IMR-90 (cell line): ENCODE measurements at regions not wholly inside any gene's neighbourhood (a gene's known extent, or its start where the extent isn't known, plus 50 kb on each side); places are given as distances from the start of the nearest gene placed in this dataset.

Experiments
- ATAC-seq: fragments of 200-7000 bp; cut with Tn5 transposase; 2 replicates; pipeline ENCODE4 v1.9.1; 2020; ENCODE audit warnings: low read depth, mild to moderate bottlenecking, moderate library complexity
- BruUV-seq: library from RNA; stranded (reverse); fragments of 400-500 nt; replicated peaks from 2 replicates; lab custom pipeline; 2021; lab: Mats Ljungman, UMichigan
- CTCF ChIA-PET: fragments of 300-600 bp; formaldehyde crosslinking; extraction: SDS; loops from one replicate; lab custom pipeline; 2021; ENCODE audit warnings: antibody characterized with exemption; lab: Yijun Ruan, JAX
- POLR2A ChIA-PET: fragments of 300-600 bp; sonication (Branson Sonifier 250); formaldehyde crosslinking; loops from one replicate; lab custom pipeline; 2022; ENCODE audit warnings: antibody characterized with exemption; ENCODE audit not compliant: unreplicated experiment; lab: Charles Lee
- DNase-seq: peaks from one replicate; pipeline ENCODE4 v3.0.0; 2013
- H2AFZ ChIP-seq: replicated peaks from 2 replicates; pipeline ENCODE3; 2013; ENCODE audit warnings: low read length, mild to moderate bottlenecking; ENCODE audit not compliant: poor library complexity
- H2AK5ac ChIP-seq: 2 replicates; pipeline ENCODE4 v1.6.1; 2013; ENCODE audit warnings: low read depth, low read length, inconsistent platforms
- H2AK9ac ChIP-seq: replicated peaks from 2 replicates; pipeline ENCODE3; 2013; ENCODE audit warnings: mild to moderate bottlenecking, low read depth, low read length, moderate library complexity; ENCODE audit not compliant: poor library complexity
- H2BK120ac ChIP-seq: 2 replicates; pipeline ENCODE4 v1.6.1; 2013; ENCODE audit warnings: low read depth, low read length, inconsistent platforms
- H2BK15ac ChIP-seq: 3 replicates; pipeline ENCODE4 v1.6.1; 2013; ENCODE audit warnings: low read depth, low read length, inconsistent platforms
- H2BK20ac ChIP-seq: 2 replicates; pipeline ENCODE4 v1.6.1; 2013; ENCODE audit warnings: low read depth, mild to moderate bottlenecking, inconsistent platforms, low read length, moderate library complexity
- H2BK5ac ChIP-seq: 2 replicates; pipeline ENCODE4 v1.6.1; 2013; ENCODE audit warnings: mild to moderate bottlenecking, low read depth, low read length, inconsistent platforms; ENCODE audit not compliant: poor library complexity, severe bottlenecking
- H3K14ac ChIP-seq: replicated peaks from 2 replicates; pipeline ENCODE4 v1.6.1; 2013; ENCODE audit warnings: low read depth, low read length, inconsistent platforms
- H3K18ac ChIP-seq: 2 replicates; pipeline ENCODE4 v1.6.1; 2013; ENCODE audit warnings: low read depth, low read length, control low read depth
- H3K23ac ChIP-seq: 2 replicates; pipeline ENCODE4 v1.6.1; 2013; ENCODE audit warnings: low read depth, low read length, inconsistent platforms
- H3K27ac ChIP-seq: 2 replicates; pipeline ENCODE4 v1.5.1; 2013; ENCODE audit warnings: mild to moderate bottlenecking, control low read depth, low read length; ENCODE audit not compliant: insufficient read depth
- H3K27me3 ChIP-seq: 2 replicates; pipeline ENCODE4 v1.6.1; 2013; ENCODE audit warnings: low read length; ENCODE audit not compliant: control insufficient read depth, insufficient read depth
- H3K36me3 ChIP-seq: 2 replicates; pipeline ENCODE4 v1.6.1; 2013; ENCODE audit warnings: low read length, mixed read lengths; ENCODE audit not compliant: control insufficient read depth, insufficient read depth
- H3K4ac ChIP-seq: 2 replicates; pipeline ENCODE4 v1.6.1; 2013; ENCODE audit warnings: low read depth, low read length, inconsistent platforms
- H3K4me1 ChIP-seq: 2 replicates; pipeline ENCODE4 v1.6.1; 2013; ENCODE audit warnings: low read length, mixed read lengths; ENCODE audit not compliant: control insufficient read depth, insufficient read depth
- H3K4me2 ChIP-seq: 2 replicates; pipeline ENCODE4 v1.6.1; 2013; ENCODE audit warnings: low read depth, mild to moderate bottlenecking, control low read depth, low read length, moderate library complexity
- H3K4me3 ChIP-seq: 2 replicates; pipeline ENCODE4 v1.5.1; 2013; ENCODE audit warnings: low read depth, mild to moderate bottlenecking, control low read depth, low read length, moderate library complexity; ENCODE audit not compliant: insufficient read depth
- H3K56ac ChIP-seq: 2 replicates; pipeline ENCODE4 v1.6.1; 2013; ENCODE audit warnings: low read length, inconsistent platforms; ENCODE audit not compliant: insufficient read depth; ENCODE audit errors: extremely low read depth
- H3K79me1 ChIP-seq, 2 experiments: 2 replicates each; pipeline ENCODE4 v1.6.1; 2013; ENCODE audit warnings: low read length in 2 of 2, inconsistent platforms in 1 of 2, low read depth in 1 of 2
- H3K9ac ChIP-seq: 2 replicates; pipeline ENCODE4 v1.6.1; 2013; ENCODE audit warnings: low read depth, low read length, control low read depth
- H3K9me1 ChIP-seq: 2 replicates; pipeline ENCODE4 v1.6.1; 2013; ENCODE audit warnings: low read length, inconsistent platforms; ENCODE audit not compliant: insufficient read depth
- H3K9me3 ChIP-seq: 2 replicates; pipeline ENCODE4 v1.6.1; 2013; ENCODE audit warnings: low read length; ENCODE audit not compliant: control insufficient read depth, insufficient read depth
- H4K20me1 ChIP-seq: 2 replicates; pipeline ENCODE4 v1.6.1; 2013; ENCODE audit warnings: low read length, inconsistent platforms; ENCODE audit not compliant: insufficient read depth
- H4K5ac ChIP-seq: 2 replicates; pipeline ENCODE4 v1.6.1; 2013; ENCODE audit warnings: mild to moderate bottlenecking, low read depth, low read length, control low read depth
- H4K8ac ChIP-seq, 2 experiments: 2 replicates each; pipeline ENCODE4 v1.6.1; 2013; ENCODE audit warnings: low read depth in 2 of 2, low read length in 2 of 2, control low read depth in 1 of 2, inconsistent platforms in 1 of 2
- H4K91ac ChIP-seq: 2 replicates; pipeline ENCODE4 v1.6.1; 2013; ENCODE audit warnings: low read depth, low read length, inconsistent platforms; ENCODE audit not compliant: insufficient read depth
- CEBPB ChIP-seq: IDR thresholded peaks from 2 replicates; pipeline ENCODE4 v1.6.1; 2012; ENCODE audit warnings: low read depth, low read length, improper control_type of control experiment
- CTCF ChIP-seq: conservative IDR thresholded peaks from 2 replicates; pipeline ENCODE4 v1.5.1; 2012; ENCODE audit warnings: mild to moderate bottlenecking, low read depth, low read length, improper control_type of control experiment
- NFE2L2 ChIP-seq: fragments of 150-350 bp; IDR thresholded peaks from 2 replicates; pipeline ENCODE4 v1.6.1; 2016; ENCODE audit warnings: low read depth, mild to moderate bottlenecking, low read length
- RAD21 ChIP-seq: IDR thresholded peaks from 2 replicates; pipeline ENCODE4 v1.6.1; 2012; ENCODE audit warnings: low read length, improper control_type of control experiment
- RFX5 ChIP-seq: IDR thresholded peaks from 2 replicates; pipeline ENCODE4 v1.8.0; 2012; ENCODE audit warnings: low read depth, mild to moderate bottlenecking, low read length, moderate library complexity
- USF2 ChIP-seq: fragments of 150-350 bp; IDR thresholded peaks from 2 replicates; pipeline ENCODE4 v1.6.1; 2017; ENCODE audit warnings: mild to moderate bottlenecking, antibody characterized with exemption, low read length, low read depth
- WGBS, 2 experiments: methylation state at CpG; one replicate each; pipeline versions ENCODE4 v1.1.5 to v1.1.7; 2013; ENCODE audit warnings: missing lambda C conversion rate in 2 of 2; ENCODE audit not compliant: insufficient read length in 1 of 2; ENCODE audit errors: extremely low coverage in 2 of 2; 5-methylcytosine and 5-hydroxymethylcytosine counted together
- dilution Hi-C: fragments of 300-500 bp; cut with HindIII; formaldehyde crosslinking; loops from one replicate; pipeline ENCODE4 v1.14.3; 2018; ENCODE audit warnings: low sequenced_read_pairs; ENCODE audit not compliant: unreplicated experiment
- in situ Hi-C: fragments of 300-500 bp; cut with MboI; formaldehyde crosslinking; loops from 3 replicates; pipeline ENCODE4 v1.14.3; 2019; ENCODE audit warnings: low sequenced_read_pairs, inconsistent platforms, mixed read lengths
- intact Hi-C: fragments of 100-400 bp; cut with micrococcal nuclease; formaldehyde crosslinking; loops from 2 replicates; pipeline ENCODE4 v1.10.0; 2022

GRCh38 chr10:44032216-44032615, 352.7 kb downstream of the CXCL12 start:
- no peak overlapping the region for H3K18ac ChIP-seq
- H3K9me3 ChIP-seq: no peaks in the 10 kb centered on the region
- intact Hi-C loops (no loop called here), dilution Hi-C loops (no loop called here), in situ Hi-C loops (no loop called here)
- no peak overlapping the region for H2AK9ac ChIP-seq
- H3K23ac ChIP-seq: no peak overlapping the region
- ChIA-PET CTCF (no interaction called here), POLR2A (no interaction called here)
- no peak overlapping the region for H2BK15ac ChIP-seq
- peaks cover 11% of the 10 kb centered on the region for H3K27me3 ChIP-seq
- no peak overlapping the region for H3K56ac ChIP-seq
- ATAC-seq (no peak), DNase-seq (no peak)
- no peaks in the 10 kb centered on the region for H3K79me1 ChIP-seq
- H3K4ac ChIP-seq: no peak overlapping the region
- H2BK120ac ChIP-seq: no peak overlapping the region
- no peak overlapping the region for H2AK5ac ChIP-seq
- no peak overlapping the region for H3K4me2 ChIP-seq
- no peak overlapping the region for H4K5ac ChIP-seq
- no peaks in the 10 kb centered on the region for H3K4me1 ChIP-seq
- H2BK20ac ChIP-seq: no peak overlapping the region
- no CpG with 5 or more reads among the region's 1 CpG for WGBS, 2 experiments
- H3K14ac ChIP-seq: no peak overlapping the region
- no peak overlapping the region for H3K4me3 ChIP-seq
- H3K9me1 ChIP-seq: no peaks in the 10 kb centered on the region
- H2AFZ ChIP-seq: no peak overlapping the region
- no peak overlapping the region for H2BK5ac ChIP-seq
- no peaks in the 10 kb centered on the region for H3K36me3 ChIP-seq
- no peaks in the 10 kb centered on the region for H4K20me1 ChIP-seq
- no peak overlapping the region for H4K91ac ChIP-seq
- TF ChIP-seq RFX5 (no peak), CEBPB (peak; percentile 74), NFE2L2 (no peak), USF2 (no peak), RAD21 (no peak), CTCF (no peak)
- BruUV-seq: no TSS peak
- no peak overlapping the region for H3K27ac ChIP-seq
- H3K9ac ChIP-seq: no peak overlapping the region
- H4K8ac ChIP-seq: no peak overlapping the region
